ENCODE measurements at regions not wholly inside any gene's neighbourhood (a gene's known extent, or its start where the extent isn't known, plus 50 kb on each side); places are given as distances from the start of the nearest gene placed in this dataset.

GRCh38 chr3:13706451-13706850 is 157.5 kb downstream of the FBLN2 start:
- H3K9me3 Mint-ChIP-seq: peaks cover 44 to 68% (median 52%) of the 10 kb centered on the region in 7 donors

GRCh38 chr3:13705702-13706280 is 156.9 kb downstream of the FBLN2 start:
- no peaks in the 10 kb centered on the region for H3K4me1 Mint-ChIP-seq
- H3K36me3 ChIP-seq (replicated peaks in 1 of 2; ENCODE audit: control insufficient read depth in 1 of 2, insufficient read depth in 2 of 2, low read length in 2 of 2): no peaks in the 10 kb centered on the region
- DNase-seq: no peak
- peaks cover 6 to 43% of the 10 kb centered on the region in 2 donors for H3K9me3 ChIP-seq (replicated peaks in 1 of 2; ENCODE audit: control insufficient read depth in 1 of 2, insufficient read depth in 1 of 2, low read length in 2 of 2)
- no peak overlapping the region for H3K9ac ChIP-seq (ENCODE audit: insufficient read depth, low read length, poor library complexity, severe bottlenecking)
- peaks cover 1 to 10% (median 10%) of the 10 kb centered on the region in 3 donors for H3K27me3 Mint-ChIP-seq (ENCODE audit: low read depth in 3 of 3)
- no peak overlapping the region for H3K27ac Mint-ChIP-seq
- WGBS (ENCODE audit: insufficient coverage): 93% methylated on average over 4 of the region's 4 CpGs
- H3K4me3 ChIP-seq (replicated peaks in 1 of 3; ENCODE audit: low read depth in 2 of 3, low read length in 3 of 3): no peak overlapping the region
- H3K4me3 Mint-ChIP-seq: no peak overlapping the region
- H3K79me2 ChIP-seq (ENCODE audit: insufficient read depth, low read length): no peaks in the 10 kb centered on the region
- H3K27ac ChIP-seq (ENCODE audit: low read depth in 1 of 2, low read length in 2 of 2): no peak overlapping the region
- no peaks in the 10 kb centered on the region for H3K27me3 ChIP-seq (ENCODE audit: control insufficient read depth in 2 of 2, insufficient read depth in 2 of 2, low read length in 2 of 2)
- TF ChIP-seq CTCF (IDR thresholded peaks at IDR 0.05): no peak
- no peak overlapping the region for H3K4me2 ChIP-seq (replicated peaks; ENCODE audit: extremely low read depth, low read length, poor library complexity, severe bottlenecking)
- intact Hi-C loops (cut with micrococcal nuclease): no loop called here
- H4K20me1 ChIP-seq (ENCODE audit: insufficient read depth, low read length): no peaks in the 10 kb centered on the region
- peaks cover 44 to 67% (median 47%) of the 10 kb centered on the region in 7 donors for H3K9me3 Mint-ChIP-seq
- no peaks in the 10 kb centered on the region for H3K4me1 ChIP-seq (ENCODE audit: control insufficient read depth in 1 of 2, insufficient read depth in 2 of 2, low read length in 2 of 2)
- H3K36me3 Mint-ChIP-seq: no peaks in the 10 kb centered on the region
- H2AFZ ChIP-seq (ENCODE audit: insufficient read depth, low read depth, low read length, poor library complexity, severe bottlenecking): no peak overlapping the region

More at GRCh38 chr3:13706451-13706850, 157.5 kb downstream of the FBLN2 start:
- Mint-ChIP-seq H3K36me3 (no peaks in the 10 kb centered on the region), H3K27ac (peak overlapping the region in 1 of 7 donors; percentile 4), H3K4me3 (no peak overlapping the region), H3K4me1 (no peaks in the 10 kb centered on the region), H3K27me3 (ENCODE audit: low read depth in 3 of 3) (peaks cover 1 to 12% (median 10%) of the 10 kb centered on the region in 3 donors)
- intact Hi-C loops (cut with micrococcal nuclease): no loop called here
- Histone ChIP-seq H4K20me1 (ENCODE audit: insufficient read depth, low read length) (no peaks in the 10 kb centered on the region), H3K9me3 (replicated peaks in 1 of 2; ENCODE audit: control insufficient read depth in 1 of 2, insufficient read depth in 1 of 2, low read length in 2 of 2) (peaks cover 6 to 43% of the 10 kb centered on the region in 2 donors), H3K4me3 (replicated peaks in 1 of 3; ENCODE audit: low read depth in 2 of 3, low read length in 3 of 3) (no peak overlapping the region), H3K79me2 (ENCODE audit: insufficient read depth, low read length) (no peaks in the 10 kb centered on the region), H3K27me3 (ENCODE audit: control insufficient read depth in 2 of 2, insufficient read depth in 2 of 2, low read length in 2 of 2) (no peaks in the 10 kb centered on the region), H3K4me2 (replicated peaks; ENCODE audit: extremely low read depth, low read length, poor library complexity, severe bottlenecking) (no peak overlapping the region), H3K27ac (ENCODE audit: low read depth in 1 of 2, low read length in 2 of 2) (no peak overlapping the region), H3K4me1 (ENCODE audit: control insufficient read depth in 1 of 2, insufficient read depth in 2 of 2, low read length in 2 of 2) (no peaks in the 10 kb centered on the region), H3K36me3 (replicated peaks in 1 of 2; ENCODE audit: control insufficient read depth in 1 of 2, insufficient read depth in 2 of 2, low read length in 2 of 2) (no peaks in the 10 kb centered on the region), H3K9ac (ENCODE audit: insufficient read depth, low read length, poor library complexity, severe bottlenecking) (no peak overlapping the region), H2AFZ (ENCODE audit: insufficient read depth, low read depth, low read length, poor library complexity, severe bottlenecking) (no peak overlapping the region)
- no peak for DNase-seq
- TF ChIP-seq CTCF (IDR thresholded peaks at IDR 0.05): no peak
- WGBS (ENCODE audit: insufficient coverage): 95% methylated on average over 2 of the region's 2 CpGs
